ENCODE measurements at regions not wholly inside any gene's neighbourhood (a gene's known extent, or its start where the extent isn't known, plus 50 kb on each side); places are given as distances from the start of the nearest gene placed in this dataset.

- Histone ChIP-seq H3K79me2 (ENCODE audit: insufficient read depth, low read depth) (no peaks in the 10 kb centered on the region), H3K4me1 (ENCODE audit: low read depth, poor library complexity, severe bottlenecking) (no peaks in the 10 kb centered on the region), H3K27me3 (ENCODE audit: insufficient read depth, low read depth) (no peaks in the 10 kb centered on the region), H3K9ac (no peak overlapping the region), H3K27ac (no peak overlapping the region), H3K36me3 (ENCODE audit: insufficient read depth) (no peaks in the 10 kb centered on the region), H2AFZ (ENCODE audit: low read depth) (no peak overlapping the region), H3K4me2 (no peak overlapping the region), H3K4me3 (IDR thresholded peaks at IDR 0.05; ENCODE audit: insufficient read depth, low read depth, low read length) (no peak overlapping the region), H4K20me1 (ENCODE audit: insufficient read depth) (no peaks in the 10 kb centered on the region)
- no peak for TF ChIP-seq CTCF (conservative IDR thresholded peaks at IDR 0.05; ENCODE audit: low read depth, low read length)
Observed at GRCh38 chr6:18742406-18742805, 355.3 kb downstream of the RNF144B start.

GRCh38 chr6:18746727-18747126 is 359.6 kb downstream of the RNF144B start:
- Histone ChIP-seq H3K4me3 (IDR thresholded peaks at IDR 0.05; ENCODE audit: insufficient read depth, low read depth, low read length) (no peak overlapping the region), H2AFZ (ENCODE audit: low read depth) (no peak overlapping the region), H3K4me1 (ENCODE audit: low read depth, poor library complexity, severe bottlenecking) (no peaks in the 10 kb centered on the region), H3K79me2 (ENCODE audit: insufficient read depth, low read depth) (no peaks in the 10 kb centered on the region), H3K27ac (no peak overlapping the region), H3K9ac (no peak overlapping the region), H3K36me3 (ENCODE audit: insufficient read depth) (no peaks in the 10 kb centered on the region), H3K4me2 (no peak overlapping the region), H3K27me3 (ENCODE audit: insufficient read depth, low read depth) (no peaks in the 10 kb centered on the region), H4K20me1 (ENCODE audit: insufficient read depth) (no peaks in the 10 kb centered on the region)
- TF ChIP-seq CTCF (conservative IDR thresholded peaks at IDR 0.05; ENCODE audit: low read depth, low read length), result no peak

- TF ChIP-seq CTCF (conservative IDR thresholded peaks at IDR 0.05; ENCODE audit: low read depth, low read length), result no peak
- Histone ChIP-seq H3K9ac (no peak overlapping the region), H3K79me2 (ENCODE audit: insufficient read depth, low read depth) (no peaks in the 10 kb centered on the region), H3K27ac (no peak overlapping the region), H3K4me3 (IDR thresholded peaks at IDR 0.05; ENCODE audit: insufficient read depth, low read depth, low read length) (no peak overlapping the region), H3K36me3 (ENCODE audit: insufficient read depth) (no peaks in the 10 kb centered on the region), H3K4me2 (no peak overlapping the region), H3K27me3 (ENCODE audit: insufficient read depth, low read depth) (no peaks in the 10 kb centered on the region), H3K4me1 (ENCODE audit: low read depth, poor library complexity, severe bottlenecking) (no peaks in the 10 kb centered on the region), H4K20me1 (ENCODE audit: insufficient read depth) (no peaks in the 10 kb centered on the region), H2AFZ (ENCODE audit: low read depth) (no peak overlapping the region)
Observed at GRCh38 chr6:18748314-18748713, 361.2 kb downstream of the RNF144B start.

- Histone ChIP-seq H3K79me2 (ENCODE audit: insufficient read depth, low read depth) (no peaks in the 10 kb centered on the region), H3K4me1 (ENCODE audit: low read depth, poor library complexity, severe bottlenecking) (no peaks in the 10 kb centered on the region), H2AFZ (ENCODE audit: low read depth) (no peak overlapping the region), H4K20me1 (ENCODE audit: insufficient read depth) (no peaks in the 10 kb centered on the region), H3K9ac (no peak overlapping the region), H3K27ac (no peak overlapping the region), H3K4me3 (IDR thresholded peaks at IDR 0.05; ENCODE audit: insufficient read depth, low read depth, low read length) (no peak overlapping the region), H3K27me3 (ENCODE audit: insufficient read depth, low read depth) (no peaks in the 10 kb centered on the region), H3K36me3 (ENCODE audit: insufficient read depth) (no peaks in the 10 kb centered on the region), H3K4me2 (no peak overlapping the region)
- no peak for TF ChIP-seq CTCF (conservative IDR thresholded peaks at IDR 0.05; ENCODE audit: low read depth, low read length)
Observed at GRCh38 chr6:18752278-18753068, 365.3 kb downstream of the RNF144B start.
